ENCODE measurements at regions not wholly inside any gene's neighbourhood (a gene's known extent, or its start where the extent isn't known, plus 50 kb on each side); places are given as distances from the start of the nearest gene placed in this dataset.

DNA sequence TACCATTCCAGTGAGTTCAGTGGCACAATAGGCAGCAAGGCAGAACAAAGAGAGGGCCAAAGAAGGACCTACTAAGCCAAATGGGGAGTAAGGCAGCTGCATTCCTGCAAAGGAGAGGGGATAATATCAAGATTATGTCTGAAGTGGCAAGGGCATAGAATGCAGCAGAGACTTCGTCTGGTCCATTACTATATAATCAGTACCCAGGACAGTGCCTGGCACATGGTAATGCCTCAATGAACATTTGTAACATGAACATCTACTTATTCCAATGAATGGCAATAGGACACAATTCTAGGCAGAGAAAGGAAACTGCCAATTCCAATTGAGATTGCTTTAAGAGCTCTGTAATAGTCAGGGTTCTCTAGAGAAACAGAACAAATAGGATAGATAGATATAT lies 82.1 kb upstream of the STAC start:
- FAIRE-seq, result no peak

DNA sequence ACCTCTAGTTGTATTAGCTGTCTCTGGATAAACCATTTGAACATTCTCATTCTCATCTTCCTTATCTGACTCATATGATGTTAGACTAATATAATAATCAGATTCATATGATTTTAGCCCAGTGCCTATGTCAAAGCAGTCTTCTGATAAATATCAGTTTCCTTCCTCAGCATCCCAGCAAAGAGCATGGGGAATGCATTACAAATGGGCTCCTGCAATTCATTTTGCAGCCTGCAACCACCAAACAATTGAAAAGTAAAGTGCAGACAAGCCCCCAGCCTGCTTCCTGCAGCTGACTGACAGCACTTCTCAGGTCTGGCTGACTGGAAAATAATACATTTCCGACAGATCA lies 78.2 kb upstream of the STAC start:
- no peak for FAIRE-seq

- FAIRE-seq, result no peak
Measured at GRCh38 chr3:36302626-36303025, 77.7 kb upstream of the STAC start.

- FAIRE-seq, result no peak
Measured at GRCh38 chr3:36303286-36303685, 77.0 kb upstream of the STAC start.

- no peak for FAIRE-seq
Measured at GRCh38 chr3:36305929-36306520, 74.3 kb upstream of the STAC start.

DNA sequence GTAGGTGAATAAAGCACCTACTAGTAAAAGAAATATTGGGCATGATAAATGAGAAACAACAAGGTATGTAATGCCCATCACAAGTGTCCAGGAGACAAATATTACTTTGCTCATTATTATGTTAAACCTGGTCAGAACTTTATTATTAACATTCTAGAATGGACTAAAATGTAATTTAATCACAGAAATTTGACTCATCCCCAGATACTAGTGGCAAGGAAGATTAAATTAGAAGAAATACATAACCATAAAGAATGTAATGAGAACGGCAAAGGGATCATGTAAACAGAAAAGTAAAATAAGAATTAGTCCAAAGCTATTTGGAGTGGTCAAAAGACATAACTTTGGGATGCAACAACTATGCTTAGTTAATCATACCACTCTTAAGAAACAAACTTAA lies 71.2 kb upstream of the STAC start:
- no peak for FAIRE-seq

GRCh38 chr3:36312351-36312750 lies 68.0 kb upstream of the STAC start:
- no peak for FAIRE-seq

DNA sequence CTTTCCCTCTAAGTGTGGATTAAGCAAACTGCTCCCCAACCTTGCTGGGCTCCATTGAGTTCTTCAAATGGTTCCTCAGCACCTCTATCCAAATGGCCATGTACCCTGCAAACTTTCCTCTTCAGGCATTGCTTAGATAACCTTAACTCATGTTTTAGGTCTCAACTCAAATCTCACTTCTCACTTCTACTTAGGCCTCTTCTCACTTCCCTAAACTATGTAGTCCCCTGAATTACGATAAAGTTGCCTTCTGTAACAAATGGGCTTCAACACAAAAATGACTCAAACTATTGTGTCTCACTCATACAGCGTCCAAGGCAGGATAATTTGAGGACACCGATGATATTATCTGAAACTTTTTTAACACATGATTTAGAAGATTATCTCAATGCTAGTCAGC lies 62.4 kb upstream of the STAC start:
- no peak for FAIRE-seq

DNA sequence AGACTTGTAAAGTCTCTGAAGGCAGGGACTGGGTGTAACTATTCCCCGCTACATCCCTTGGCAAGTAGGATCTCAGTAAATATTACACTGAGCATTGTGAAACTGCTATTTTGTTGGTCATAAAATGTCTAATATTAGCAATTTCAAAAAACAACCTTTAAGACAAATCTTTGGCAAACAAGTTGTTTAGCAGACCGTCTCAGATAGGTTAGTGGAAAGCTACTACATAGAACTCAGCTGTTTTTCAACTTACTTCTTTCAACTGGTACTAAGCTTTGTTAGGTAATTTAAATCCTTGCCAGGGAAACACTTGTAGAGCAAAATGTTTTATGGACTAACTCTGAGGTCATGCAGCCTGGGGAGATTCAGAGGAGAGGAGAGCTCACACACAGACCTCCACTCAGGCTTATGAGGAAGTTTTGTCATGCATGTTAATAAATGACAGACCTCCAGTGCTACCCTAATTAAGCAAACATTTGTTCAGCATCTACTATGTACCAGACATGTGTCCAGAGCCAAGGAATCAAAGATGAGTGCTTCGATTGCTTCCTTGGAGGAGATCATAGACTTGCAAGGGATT lies 61.6 kb upstream of the STAC start:
- no peak for FAIRE-seq

DNA sequence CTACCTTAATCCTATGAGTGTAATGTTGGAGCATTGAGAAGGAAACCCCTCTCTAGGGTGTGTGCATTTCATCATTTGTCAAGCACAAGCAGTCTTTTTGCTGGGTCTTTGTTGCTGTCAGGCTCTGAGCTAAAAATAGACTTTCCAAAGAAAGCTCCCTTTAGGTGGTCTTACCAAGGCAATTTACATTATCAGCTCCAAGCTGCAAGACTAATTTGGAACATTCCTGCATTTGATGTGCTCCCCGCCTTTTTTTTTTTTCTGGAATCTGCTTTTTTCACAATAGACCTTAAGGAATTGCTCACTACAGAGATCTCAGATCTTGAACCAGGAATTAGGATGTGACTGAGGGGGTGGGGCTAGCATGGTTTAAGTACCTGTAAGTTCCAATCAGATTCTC lies 60.6 kb upstream of the STAC start:
- no peak for FAIRE-seq
